ENCODE measurements at regions not wholly inside any gene's neighbourhood (a gene's known extent, or its start where the extent isn't known, plus 50 kb on each side); places are given as distances from the start of the nearest gene placed in this dataset.

DNA sequence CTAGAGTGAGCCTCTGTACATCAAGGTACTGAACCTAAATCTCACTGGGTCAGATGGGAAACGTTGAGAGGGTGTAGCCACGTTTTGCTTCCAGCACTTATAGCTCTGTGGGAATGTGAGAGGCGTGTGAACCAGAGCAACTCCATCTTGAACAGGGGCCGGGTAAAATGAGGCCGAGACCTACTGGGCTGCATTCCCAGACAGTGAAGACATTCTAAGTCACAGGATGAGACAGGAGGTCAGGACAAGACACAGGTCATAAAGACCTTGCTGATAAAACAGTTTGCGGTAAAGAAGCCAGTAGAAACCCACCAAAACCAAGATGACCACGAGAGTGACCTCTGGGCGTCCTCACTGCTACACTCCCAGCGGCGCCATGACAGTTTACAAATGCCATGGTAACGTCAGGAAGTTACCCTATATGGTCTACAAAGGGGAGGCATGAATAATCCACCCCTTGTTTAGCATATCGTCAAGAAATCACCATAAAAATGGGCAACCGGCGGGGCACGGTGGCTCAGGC lies 63.4 kb upstream of the NCOR2 start:
- DNase-seq (ENCODE audit: low read depth), result no peak

DNA sequence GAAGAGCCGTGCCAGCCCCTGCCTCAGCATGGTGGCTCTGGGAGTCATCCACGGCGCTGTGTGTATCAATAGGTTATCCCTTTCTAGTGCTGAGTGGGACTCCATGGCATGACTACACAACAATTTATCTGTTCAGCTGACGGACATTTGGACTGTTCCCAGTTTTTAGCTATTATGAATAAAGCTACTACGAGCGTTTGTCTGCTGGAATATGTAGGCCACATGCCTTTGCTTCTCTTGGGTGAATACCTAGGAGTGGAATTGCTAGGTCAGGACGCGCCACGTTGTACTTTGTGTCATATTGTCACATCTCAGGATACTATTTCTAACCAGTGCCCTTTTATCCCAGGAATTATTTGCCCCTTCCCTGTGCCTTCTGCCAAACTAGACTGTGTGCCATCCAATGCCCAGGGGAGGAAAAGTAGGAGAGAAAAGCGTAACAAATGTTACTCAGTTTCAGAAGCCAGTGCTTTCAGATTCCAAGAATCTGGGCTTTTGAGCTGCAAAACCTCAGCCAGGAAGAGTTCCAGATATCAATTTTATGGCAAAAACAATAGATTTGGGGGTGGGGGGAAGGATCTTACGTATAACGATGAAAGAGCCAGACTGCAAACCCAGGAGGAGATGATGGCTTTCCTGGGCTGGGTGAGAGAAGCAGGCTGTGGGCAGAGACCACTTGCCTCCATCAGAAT lies 62.5 kb upstream of the NCOR2 start:
- DNase-seq (ENCODE audit: low read depth), result no peak

DNA sequence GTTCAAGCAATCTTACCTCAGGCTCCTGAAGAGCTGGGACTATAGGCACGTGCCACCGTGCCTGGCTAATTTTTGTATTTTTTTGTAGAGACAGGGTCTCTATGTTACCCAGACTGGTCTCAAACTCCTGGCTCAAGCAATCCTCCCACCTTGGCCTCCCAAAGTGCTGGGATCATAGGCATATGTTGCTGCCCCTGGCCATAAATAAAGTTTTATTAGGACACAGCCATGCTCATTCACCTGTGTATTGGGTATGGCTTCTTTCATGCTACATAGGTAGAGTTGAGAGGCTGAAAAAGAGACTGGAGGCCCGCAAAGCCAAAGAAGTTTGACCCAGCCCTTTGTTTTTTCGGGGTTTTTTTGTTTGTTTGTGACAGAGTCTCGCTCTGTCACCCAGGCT lies 61.7 kb upstream of the NCOR2 start:
- no peak for DNase-seq (ENCODE audit: low read depth)

DNA sequence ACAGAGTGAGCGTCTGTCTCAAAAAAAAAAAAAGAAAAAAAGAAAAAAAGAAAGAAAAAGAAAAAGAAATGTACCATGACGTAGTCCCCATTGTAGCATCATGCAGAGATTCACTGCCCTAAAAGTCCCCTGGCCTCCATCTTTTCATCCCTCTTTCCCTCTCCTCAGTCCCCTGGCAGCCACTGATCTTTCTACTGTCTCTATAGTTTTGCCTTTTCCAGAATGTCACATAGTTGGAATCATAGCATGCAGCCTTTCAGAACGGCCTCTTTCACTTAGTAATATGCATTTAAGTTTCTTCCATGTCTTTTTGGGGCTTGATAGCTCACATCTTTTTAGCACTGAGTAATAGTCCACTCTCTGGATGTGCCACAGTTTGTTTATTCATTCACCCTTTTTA lies 60.5 kb upstream of the NCOR2 start:
- DNase-seq (ENCODE audit: low read depth), result no peak

DNA sequence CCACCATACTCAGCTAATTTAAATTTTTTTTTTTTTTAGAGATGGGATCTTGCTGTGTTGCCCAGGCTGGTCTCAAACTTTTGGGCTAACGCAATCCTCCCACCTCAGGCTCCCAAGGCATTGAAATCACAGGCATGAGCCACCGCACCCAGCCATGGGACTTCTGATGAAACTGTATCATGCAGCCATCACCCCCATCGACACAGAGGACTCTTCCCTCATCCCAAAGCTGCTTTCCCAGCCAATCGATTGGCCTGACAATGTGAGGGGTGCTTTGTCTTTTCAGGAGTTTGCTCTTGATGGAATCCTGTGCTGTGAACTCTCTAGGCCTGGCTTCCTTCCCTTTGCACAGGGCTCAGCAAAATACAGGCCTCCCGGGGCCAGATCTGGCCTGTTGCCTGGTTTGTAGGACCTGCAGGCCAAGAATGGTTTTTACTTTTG lies 59.6 kb upstream of the NCOR2 start:
- DNase-seq (ENCODE audit: low read depth), result no peak

DNA sequence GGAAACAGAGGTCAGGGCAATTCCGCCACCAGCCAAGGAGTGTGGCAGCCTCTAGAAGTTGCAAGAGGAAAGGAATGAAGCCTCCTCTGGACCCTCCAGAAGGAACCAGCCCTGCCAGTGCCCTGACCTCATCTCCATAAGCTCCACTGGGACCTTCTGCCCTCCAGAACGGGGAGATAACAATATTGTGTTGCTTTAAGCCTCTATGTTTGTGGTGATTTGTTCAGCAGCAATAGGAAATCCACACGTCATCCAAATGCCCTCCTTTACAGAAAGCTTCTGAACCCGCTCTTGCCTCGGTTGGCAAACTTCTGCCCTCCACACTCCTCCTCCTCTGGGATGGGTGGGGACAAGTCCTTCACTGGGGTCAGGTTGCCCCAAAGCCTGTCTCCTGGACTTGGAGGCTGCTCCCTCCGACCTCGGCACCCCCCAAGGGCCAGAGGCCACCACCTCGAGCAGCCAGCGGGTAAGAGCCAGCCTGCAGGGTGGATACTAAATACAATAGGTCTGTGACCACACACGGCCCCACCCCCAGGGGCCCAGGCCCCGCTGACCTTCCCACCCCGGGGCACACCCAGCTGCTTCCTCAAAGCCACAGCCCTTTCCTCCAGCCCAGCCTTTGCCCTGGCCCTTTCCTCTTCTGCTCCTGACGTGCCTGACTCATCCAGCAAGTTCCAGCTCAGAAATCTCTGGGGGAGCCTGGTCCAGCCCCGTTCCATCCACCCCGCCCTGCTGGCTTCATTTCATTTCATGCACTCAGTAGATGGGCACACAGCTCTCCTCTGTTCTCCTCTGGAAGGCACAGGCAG lies 58.7 kb upstream of the NCOR2 start:
- no peak for DNase-seq (ENCODE audit: low read depth)

DNA sequence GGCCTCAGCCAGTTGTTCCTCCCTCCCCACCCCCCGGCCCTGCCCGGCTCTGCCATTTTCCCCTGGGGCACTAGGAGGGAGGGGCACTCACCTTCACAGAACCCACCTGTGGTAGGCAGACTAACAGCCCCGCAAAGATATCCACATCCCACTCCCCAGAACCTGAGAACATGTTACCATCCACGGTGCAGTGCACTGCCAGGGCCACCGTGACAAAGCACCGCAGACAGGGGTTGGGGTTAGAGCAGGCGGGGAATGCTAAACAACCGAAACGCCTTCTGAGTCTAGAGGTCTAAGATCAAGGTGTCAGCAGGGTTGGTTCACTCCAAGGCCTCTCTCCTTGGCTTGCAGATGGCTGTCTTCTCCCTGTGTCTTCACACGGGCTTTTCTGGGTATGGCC lies 57.4 kb upstream of the NCOR2 start:
- no peak for DNase-seq (ENCODE audit: low read depth)

DNA sequence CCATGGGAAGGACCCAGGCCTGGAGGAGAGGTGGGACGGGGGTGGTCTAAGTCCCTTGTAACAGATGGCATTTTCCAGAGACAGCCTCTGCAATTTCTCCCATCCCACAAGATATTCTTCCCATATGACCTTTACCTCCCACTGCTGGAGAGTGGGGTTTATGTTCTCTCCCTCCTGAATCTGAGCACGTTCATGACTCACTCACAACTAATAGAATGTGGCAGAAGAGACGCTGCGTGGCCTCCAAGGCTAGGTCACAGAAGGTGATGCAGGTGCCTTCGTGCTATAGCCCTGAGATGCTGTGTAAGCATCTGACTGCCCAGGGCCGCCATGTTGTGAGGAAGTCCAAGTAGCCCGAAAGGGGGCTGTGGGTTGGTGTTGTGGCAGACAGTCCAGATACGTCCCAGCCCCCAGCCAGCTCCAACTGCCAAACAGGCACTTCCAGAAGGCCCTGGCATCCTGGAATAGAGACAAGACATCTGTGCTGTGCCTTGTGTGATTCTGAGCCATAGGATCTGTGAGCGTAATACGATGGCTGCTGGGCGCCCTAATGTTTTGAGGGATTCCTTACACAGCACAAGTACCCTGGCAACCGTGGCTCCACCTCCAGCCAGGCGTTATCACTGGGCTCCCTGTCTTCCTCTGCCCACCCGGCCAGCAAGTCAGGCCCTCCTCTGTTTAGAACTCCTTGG lies 56.1 kb upstream of the NCOR2 start:
- no peak for DNase-seq (ENCODE audit: low read depth)

DNA sequence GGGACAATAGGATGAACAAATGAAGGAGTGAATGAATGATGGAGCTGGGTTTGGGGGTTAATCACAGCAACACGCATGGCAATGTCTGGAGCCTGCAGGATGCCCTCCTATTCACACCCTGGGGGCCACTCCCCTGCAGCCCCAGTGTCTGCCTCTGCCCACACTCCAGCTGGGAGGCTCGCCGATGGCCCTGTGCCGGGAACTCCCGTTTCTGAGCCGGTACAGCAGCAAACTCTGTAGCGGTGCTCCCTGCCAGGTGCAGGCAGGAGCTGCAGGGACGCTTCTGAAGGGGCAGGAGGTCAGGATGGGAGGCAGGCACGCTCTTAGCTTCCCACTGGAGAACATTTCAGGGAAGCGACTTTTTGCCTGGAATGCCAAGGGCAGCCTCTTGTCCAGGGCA lies 55.4 kb upstream of the NCOR2 start:
- DNase-seq (ENCODE audit: low read depth), result no peak

DNA sequence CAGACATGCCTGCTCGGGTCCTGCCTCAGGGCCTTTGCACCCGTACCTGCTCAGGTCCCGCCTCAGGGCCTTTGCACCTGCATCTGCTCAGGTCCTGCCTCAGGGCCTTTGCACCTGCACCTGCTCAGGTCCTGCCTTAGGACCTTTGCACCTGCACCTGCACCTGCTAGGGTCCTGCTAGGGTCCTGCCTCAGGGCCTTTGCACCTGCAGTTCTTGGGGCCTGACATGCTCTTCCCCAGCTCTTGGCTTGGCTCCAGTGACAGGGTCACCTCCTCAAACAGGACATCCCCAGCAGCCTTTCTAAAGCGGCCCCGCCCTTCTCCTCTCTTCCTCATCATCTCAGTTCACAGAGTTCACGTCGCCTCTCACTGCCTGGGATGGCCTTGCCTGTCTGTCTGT lies 54.9 kb upstream of the NCOR2 start:
- DNase-seq (ENCODE audit: low read depth), result no peak

DNA sequence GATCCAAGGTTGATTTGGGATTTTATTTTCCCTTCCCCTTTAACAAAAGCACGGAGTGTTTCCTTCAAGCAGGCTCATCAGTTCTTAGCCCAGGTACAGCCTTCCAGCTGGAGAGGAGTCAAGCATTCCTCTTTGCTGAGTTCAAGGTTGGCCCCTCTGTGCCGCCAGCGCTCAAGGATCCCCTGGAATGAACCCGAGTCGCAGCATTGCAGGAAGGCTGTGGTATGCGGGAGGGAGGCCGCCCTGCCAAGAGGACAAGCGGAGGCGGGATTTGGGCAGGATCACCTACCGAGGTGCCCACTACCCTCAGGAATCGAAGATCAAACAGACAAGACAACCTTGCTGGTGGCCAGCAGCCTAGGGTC lies 53.9 kb upstream of the NCOR2 start:
- DNase-seq (ENCODE audit: low read depth), result no peak

DNA sequence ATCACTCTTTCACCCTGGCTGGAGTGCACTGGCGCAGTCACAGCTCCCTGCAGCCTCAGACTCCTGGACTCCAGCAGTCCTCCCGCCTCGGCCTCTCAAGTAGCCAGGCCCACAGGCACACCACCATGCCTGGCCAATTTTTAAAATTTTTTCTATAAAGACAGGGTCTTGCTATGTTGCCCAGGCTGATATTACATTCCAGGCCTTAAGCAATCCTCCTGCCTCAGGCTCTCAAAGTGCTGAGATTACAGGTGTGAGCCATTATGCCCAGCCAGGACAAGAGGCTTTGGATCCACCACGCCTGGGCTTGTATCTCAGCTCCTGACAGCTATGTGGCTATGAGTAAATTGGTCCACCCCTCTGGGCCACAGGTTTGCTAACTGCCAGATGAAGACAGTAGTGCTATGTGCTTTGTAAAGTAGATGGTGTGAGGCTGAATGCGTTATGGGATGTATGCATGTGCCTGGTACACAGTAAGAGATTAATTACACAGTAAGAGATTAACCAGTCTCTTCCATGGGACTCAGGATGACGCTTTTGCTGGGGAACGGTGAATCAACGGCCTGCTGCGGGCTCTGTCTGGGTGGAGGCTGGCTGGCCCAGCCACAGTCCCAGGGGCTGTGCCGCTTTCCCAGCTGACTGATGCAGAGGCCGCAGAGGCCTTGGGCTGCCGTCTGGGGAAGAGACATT lies 53.3 kb upstream of the NCOR2 start:
- no peak for DNase-seq (ENCODE audit: low read depth)

DNA sequence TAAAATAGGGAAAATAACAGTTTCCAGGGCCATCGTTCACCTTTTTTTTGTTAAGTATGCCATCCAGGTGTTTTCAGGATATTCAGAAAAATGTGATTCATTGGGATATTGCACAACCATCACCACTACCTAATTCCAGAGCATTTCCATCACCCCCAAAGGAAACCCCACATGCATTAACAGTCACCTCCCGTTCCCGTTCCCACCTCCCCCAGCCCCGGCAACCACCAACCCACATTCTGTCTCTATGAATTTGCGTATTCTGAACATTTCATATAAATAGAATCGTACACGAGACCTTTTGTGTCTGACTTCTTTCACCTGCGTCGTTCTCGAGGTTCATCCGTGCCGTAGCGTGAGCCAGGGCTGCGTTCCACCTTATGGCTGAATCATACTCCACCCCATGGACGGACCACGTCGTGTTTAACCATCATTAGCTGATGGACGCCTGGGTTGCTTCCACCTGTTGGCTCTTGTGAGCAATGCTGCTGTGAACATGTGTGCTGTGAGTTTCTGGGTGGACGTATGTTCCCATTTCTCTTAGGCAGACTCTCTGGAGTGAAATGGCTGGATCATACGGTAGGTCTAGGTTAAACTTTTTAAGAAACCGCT lies 51.0 kb upstream of the NCOR2 start:
- no peak for DNase-seq (ENCODE audit: low read depth)

DNA sequence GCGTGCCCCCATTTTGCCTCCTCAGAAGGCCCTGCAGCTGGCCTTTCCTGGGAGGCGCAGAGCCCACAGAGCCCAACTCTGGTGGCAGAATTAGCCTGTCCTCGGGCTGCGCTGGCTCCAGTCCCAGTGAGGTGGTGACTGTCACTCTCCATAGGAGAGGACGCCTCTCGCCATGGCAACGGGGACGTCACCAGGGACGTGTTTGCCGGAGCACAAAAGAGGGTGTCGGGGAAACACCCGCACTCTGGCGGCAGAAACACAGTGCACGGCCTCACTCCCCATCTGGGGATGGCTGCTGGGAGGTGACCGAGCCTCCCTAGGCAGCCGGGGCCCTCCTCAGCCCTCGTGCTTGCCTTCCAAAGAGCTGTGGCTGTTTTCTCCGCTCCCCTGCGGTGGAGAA lies 50.2 kb upstream of the NCOR2 start:
- no peak for DNase-seq (ENCODE audit: low read depth)
